HCT116 (cell line): ENCODE measurements at regions not wholly inside any gene's neighbourhood (a gene's known extent, or its start where the extent isn't known, plus 50 kb on each side); places are given as distances from the start of the nearest gene placed in this dataset.

ENCODE experiments used
- ATAC-seq: fragments of 200-7000 bp; cut with Tn5 transposase; 2 replicates; pipeline ENCODE4 v1.9.1; 2020; ENCODE audit warnings: mild to moderate bottlenecking, moderate library complexity
- BruUV-seq: library from RNA; stranded (reverse); fragments of 400-500 nt; replicated peaks from 2 replicates; lab custom pipeline; 2021; lab: Mats Ljungman, UMichigan
- CTCF ChIA-PET: fragments of 300-600 bp; sonication (Branson Sonifier 250); formaldehyde crosslinking; loops from one replicate; lab custom pipeline; 2021; ENCODE audit warnings: antibody characterized with exemption; lab: Charles Lee
- POLR2A ChIA-PET: fragments of 300-600, 350-600 bp; sonication (Branson Sonifier 250); formaldehyde crosslinking; loops from one replicate; lab custom pipeline; 2021; ENCODE audit warnings: antibody characterized with exemption; lab: Charles Lee
- RAD21 ChIA-PET, 2 experiments: fragments of 300-600 bp; sonication (Branson Sonifier 250); formaldehyde crosslinking; loops; one replicate each; lab custom pipeline; 2023; ENCODE audit warnings: low total read pairs in 2 of 2; ENCODE audit not compliant: uncharacterized antibody in 2 of 2, unreplicated experiment in 2 of 2, low non-redundant PET in 1 of 2; lab: Charles Lee
- DNase-seq: peaks from one replicate; pipeline ENCODE4 v3.0.0-alpha.2; 2010; ENCODE audit warnings: low read depth, low spot score
- H2AFZ ChIP-seq: fragments of 200-600 bp; shearing (Covaris generic), sonication (generic); 2 replicates; pipeline ENCODE4 v1.6.1; 2017; ENCODE audit warnings: low read depth, mixed run types, mixed read lengths, antibody characterized with exemption, low read length; ENCODE audit not compliant: poor library complexity, severe bottlenecking
- H3K27ac ChIP-seq: 2 replicates; pipeline ENCODE4 v1.5.1; 2012; ENCODE audit warnings: low read depth, low read length
- H3K27me3 ChIP-seq: fragments of 200-600 bp; sonication (generic); 2 replicates; pipeline ENCODE4 v1.6.1; 2016; ENCODE audit warnings: mixed run types, low read length, mixed read lengths; ENCODE audit not compliant: insufficient read depth
- H3K36me3 ChIP-seq, 2 experiments: fragments of 200-500 bp in 1 of 2; fragments of 200-600 bp in 1 of 2; sonication (Bioruptor generic) in 1 of 2; sonication (generic) in 1 of 2; 2 replicates each; pipeline versions ENCODE4 v1.5.1 to v1.6.1; 2014 to 2016; ENCODE audit warnings: low read length in 2 of 2, inconsistent platforms in 1 of 2, mixed read lengths in 1 of 2, mixed run types in 1 of 2; ENCODE audit not compliant: insufficient read depth in 2 of 2, control insufficient read depth in 1 of 2
- H3K4me1 ChIP-seq, 2 experiments: fragments of 200-600 bp in 1 of 2; sonication (generic) in 1 of 2; 2 replicates each; pipeline versions ENCODE4 v1.5.1 to v1.6.1; 2012 to 2017; ENCODE audit warnings: low read length in 2 of 2, inconsistent platforms in 1 of 2, mild to moderate bottlenecking in 1 of 2, mixed read lengths in 1 of 2, mixed run types in 1 of 2, moderate library complexity in 1 of 2; ENCODE audit not compliant: insufficient read depth in 2 of 2, control insufficient read depth in 1 of 2
- H3K4me2 ChIP-seq: fragments of 200-600 bp; sonication (generic); 2 replicates; pipeline ENCODE4 v1.6.1; 2017; ENCODE audit warnings: mixed run types, low read length, mixed read lengths
- H3K4me3 ChIP-seq, 2 experiments: fragments of 200-600 bp in 1 of 2; sonication (generic) in 1 of 2; replicated peaks in 1 of 2; 2 replicates each; pipeline ENCODE4 v1.5.1; 2011 to 2016; ENCODE audit warnings: low read length in 2 of 2, control low read depth in 1 of 2, low read depth in 1 of 2, mild to moderate bottlenecking in 1 of 2, mixed read lengths in 1 of 2, mixed run types in 1 of 2
- H3K79me2 ChIP-seq: fragments of 200-600 bp; sonication (generic); 2 replicates; pipeline ENCODE4 v1.6.1; 2017; ENCODE audit warnings: mild to moderate bottlenecking, mixed run types, low read length, moderate library complexity, mixed read lengths; ENCODE audit not compliant: insufficient read depth
- H3K9ac ChIP-seq: fragments of 200-600 bp; sonication (generic); 2 replicates; pipeline ENCODE4 v1.6.1; 2016; ENCODE audit warnings: low read length, mixed read lengths
- H3K9me2 ChIP-seq: fragments of 200-600 bp; sonication (generic), shearing (Covaris generic); 2 replicates; pipeline ENCODE4 v1.6.1; 2017; ENCODE audit warnings: mixed run types, mild to moderate bottlenecking, moderate library complexity; ENCODE audit not compliant: insufficient read depth
- H3K9me3 ChIP-seq, 2 experiments: fragments of 200-500 bp in 1 of 2; fragments of 200-600 bp in 1 of 2; sonication (Bioruptor generic) in 1 of 2; sonication (generic) in 1 of 2; 2 replicates each; pipeline ENCODE4 v1.6.1; 2014 to 2017; ENCODE audit warnings: low read length in 2 of 2, mixed read lengths in 2 of 2, inconsistent platforms in 1 of 2, low read depth in 1 of 2, mild to moderate bottlenecking in 1 of 2, mixed run types in 1 of 2, moderate library complexity in 1 of 2; ENCODE audit not compliant: control insufficient read depth in 1 of 2, insufficient read depth in 1 of 2
- H4K20me1 ChIP-seq: fragments of 200-600 bp; sonication (generic), shearing (Covaris generic); 2 replicates; pipeline ENCODE4 v1.6.1; 2017; ENCODE audit warnings: mixed run types, mild to moderate bottlenecking, moderate library complexity; ENCODE audit not compliant: insufficient read depth
- ATF3 ChIP-seq: IDR thresholded peaks from 2 replicates; pipeline ENCODE4 v1.6.1; 2012
- CBX3 ChIP-seq: IDR thresholded peaks from 2 replicates; pipeline ENCODE4 v1.6.1; 2012; ENCODE audit warnings: low read depth
- CEBPB ChIP-seq: IDR thresholded peaks from 2 replicates; pipeline ENCODE4 v1.6.1; 2012; ENCODE audit warnings: low read depth
- CTCF ChIP-seq, 3 experiments: fragments of 200-600 bp in 1 of 3; sonication (generic) in 1 of 3; IDR thresholded peaks in 2 of 3; conservative IDR thresholded peaks in 1 of 3; 2 replicates each; pipeline ENCODE4 v1.5.1; 2012 to 2017; ENCODE audit warnings: low read depth in 2 of 3, low read length in 2 of 3, antibody characterized with exemption in 1 of 3, borderline replicate concordance in 1 of 3, control low read depth in 1 of 3, mild to moderate bottlenecking in 1 of 3, mixed read lengths in 1 of 3, mixed run types in 1 of 3, moderate library complexity in 1 of 3; ENCODE audit not compliant: insufficient read depth in 1 of 3
- ELF1 ChIP-seq: IDR thresholded peaks from 2 replicates; pipeline ENCODE4 v1.6.1; 2012; ENCODE audit warnings: low read depth, borderline replicate concordance
- POLR2A ChIP-seq: IDR thresholded peaks from 2 replicates; pipeline ENCODE4 v1.7.0; 2011; ENCODE audit warnings: borderline replicate concordance; ENCODE audit not compliant: insufficient read depth, insufficient read length; ENCODE audit errors: extremely low read depth
- SIN3A ChIP-seq: IDR thresholded peaks from 2 replicates; pipeline ENCODE4 v1.6.1; 2012; ENCODE audit warnings: low read depth
- ZBTB33 ChIP-seq: IDR thresholded peaks from 2 replicates; pipeline ENCODE4 v1.6.1; 2011; ENCODE audit warnings: mild to moderate bottlenecking, low read length, moderate library complexity; ENCODE audit not compliant: insufficient replicate concordance; ENCODE audit errors: extremely low read depth
- intact Hi-C: fragments of 100-400 bp; cut with micrococcal nuclease; formaldehyde crosslinking; loops from 2 replicates; pipeline ENCODE4 v1.10.0; 2022

- intact Hi-C loops = no loop called here
- CTCF ChIA-PET = no interaction called here
- no TSS peak for BruUV-seq
- POLR2A ChIA-PET = no interaction called here
- no peak for TF ChIP-seq ELF1
- TF ChIP-seq CBX3 = no peak
- no peak for TF ChIP-seq POLR2A
- no peak for TF ChIP-seq CEBPB
- RAD21 ChIA-PET = no interaction called here
- DNase-seq = no peak
- Histone ChIP-seq H3K9me3 (no peaks in the 10 kb centered on the region), H3K9me2 (no peaks in the 10 kb centered on the region), H3K27me3 (peaks cover 28% of the 10 kb centered on the region), H3K4me1 (no peaks in the 10 kb centered on the region), H3K4me3 (no peak overlapping the region), H3K27ac (no peak overlapping the region), H3K9ac (no peak overlapping the region), H3K79me2 (no peaks in the 10 kb centered on the region), H3K4me2 (no peak overlapping the region), H4K20me1 (no peaks in the 10 kb centered on the region; the same call in 1 of the 2 replicates), H2AFZ (no peak overlapping the region), H3K36me3 (no peaks in the 10 kb centered on the region)
- no peak for ATAC-seq
Measured at GRCh38 chr20:51142448-51142847, 119.5 kb upstream of the KCNG1 start.

- H2AFZ ChIP-seq = no peak overlapping the region
- CTCF ChIA-PET = no interaction called here
- ATAC-seq (no peak), DNase-seq (no peak)
- H3K4me3 ChIP-seq = no peak overlapping the region
- H4K20me1 ChIP-seq = no peaks in the 10 kb centered on the region
- H3K27ac ChIP-seq = no peak overlapping the region
- no peak for TF ChIP-seq ATF3
- no peak for TF ChIP-seq ZBTB33
- no peak for TF ChIP-seq CTCF (IDR thresholded peaks at IDR 0.05 in 2 of 3, conservative IDR thresholded peaks at IDR 0.05 in 1 of 3; ENCODE audit: borderline replicate concordance in 1 of 3, insufficient read depth in 1 of 3, low read depth in 2 of 3, low read length in 2 of 3)
- no peak for TF ChIP-seq CBX3
- no peak for TF ChIP-seq SIN3A
- TF ChIP-seq, all 23 proteins: peak for 0
- Histone ChIP-seq H3K9me3 (no peaks in the 10 kb centered on the region), H3K36me3 (no peaks in the 10 kb centered on the region), H3K79me2 (no peaks in the 10 kb centered on the region), H3K4me2 (no peak overlapping the region), H3K9ac (no peak overlapping the region), H3K27me3 (peaks cover 19% of the 10 kb centered on the region), H3K4me1 (no peaks in the 10 kb centered on the region), H3K9me2 (no peaks in the 10 kb centered on the region)
- no TSS peak for BruUV-seq
- ChIA-PET POLR2A (no interaction called here), RAD21 (no interaction called here)
- intact Hi-C loops = no loop called here
Measured at GRCh38 chr20:51140671-51141070, 117.8 kb upstream of the KCNG1 start.
